B cell (primary cell): ENCODE measurements at regions not wholly inside any gene's neighbourhood (a gene's known extent, or its start where the extent isn't known, plus 50 kb on each side); places are given as distances from the start of the nearest gene placed in this dataset.

ENCODE experiments used
- EZH2 ChIP-seq: IDR thresholded peaks from 2 replicates; pipeline ENCODE4 v1.6.1; 2012; ENCODE audit warnings: borderline replicate concordance, low read depth, mild to moderate bottlenecking, moderate library complexity, low read length; ENCODE audit not compliant: insufficient read depth, poor library complexity, severe bottlenecking
- TF ChIP-seq, protein P1 (sequence below): fragments of 200-600 bp; IDR thresholded peaks from one replicate; pipeline ENCODE4 v1.8.0; 2022; ENCODE audit warnings: antibody characterized with exemption, mild to moderate bottlenecking

DNA sequence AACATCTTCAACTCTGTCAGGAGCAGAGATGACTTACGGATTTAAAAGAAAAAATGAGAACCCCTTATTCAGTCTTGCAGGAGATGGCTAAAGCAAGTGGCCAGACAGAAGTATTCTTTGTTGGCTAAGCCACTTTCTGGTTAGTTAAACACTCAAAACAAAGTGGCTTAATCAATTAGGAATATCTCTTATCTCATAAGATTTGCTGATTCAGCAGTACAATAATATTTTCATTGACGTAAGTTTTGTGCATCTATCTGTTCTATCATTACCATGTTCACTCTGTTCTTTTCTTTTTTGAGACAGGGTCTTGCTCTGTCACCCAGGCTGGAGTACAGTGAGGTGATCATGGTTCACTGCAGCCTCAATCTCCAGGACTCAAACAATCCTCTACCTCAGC is 342.0 kb downstream of the EN1 start:
- TF ChIP-seq, protein P1, sequence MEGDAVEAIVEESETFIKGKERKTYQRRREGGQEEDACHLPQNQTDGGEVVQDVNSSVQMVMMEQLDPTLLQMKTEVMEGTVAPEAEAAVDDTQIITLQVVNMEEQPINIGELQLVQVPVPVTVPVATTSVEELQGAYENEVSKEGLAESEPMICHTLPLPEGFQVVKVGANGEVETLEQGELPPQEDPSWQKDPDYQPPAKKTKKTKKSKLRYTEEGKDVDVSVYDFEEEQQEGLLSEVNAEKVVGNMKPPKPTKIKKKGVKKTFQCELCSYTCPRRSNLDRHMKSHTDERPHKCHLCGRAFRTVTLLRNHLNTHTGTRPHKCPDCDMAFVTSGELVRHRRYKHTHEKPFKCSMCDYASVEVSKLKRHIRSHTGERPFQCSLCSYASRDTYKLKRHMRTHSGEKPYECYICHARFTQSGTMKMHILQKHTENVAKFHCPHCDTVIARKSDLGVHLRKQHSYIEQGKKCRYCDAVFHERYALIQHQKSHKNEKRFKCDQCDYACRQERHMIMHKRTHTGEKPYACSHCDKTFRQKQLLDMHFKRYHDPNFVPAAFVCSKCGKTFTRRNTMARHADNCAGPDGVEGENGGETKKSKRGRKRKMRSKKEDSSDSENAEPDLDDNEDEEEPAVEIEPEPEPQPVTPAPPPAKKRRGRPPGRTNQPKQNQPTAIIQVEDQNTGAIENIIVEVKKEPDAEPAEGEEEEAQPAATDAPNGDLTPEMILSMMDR: no peak
- no peak for TF ChIP-seq EZH2
